SJCRH30 (cell line): ENCODE measurements at regions not wholly inside any gene's neighbourhood (a gene's known extent, or its start where the extent isn't known, plus 50 kb on each side); places are given as distances from the start of the nearest gene placed in this dataset.

Experiments
- DNase-seq, 2 experiments: peaks; one replicate each; pipeline ENCODE4 v3.0.0-alpha.2; 2015 to 2020
- H3K27ac ChIP-seq: fragments of 250-450 bp; sonication (Bioruptor Pico); 2 replicates; pipeline ENCODE4 v1.5.1; 2020; ENCODE audit warnings: mild to moderate bottlenecking, moderate library complexity
- H3K27me3 ChIP-seq: fragments of 250-450 bp; sonication (Bioruptor Pico); 2 replicates; pipeline ENCODE4 v1.5.1; 2020; ENCODE audit warnings: mild to moderate bottlenecking, moderate library complexity
- H3K36me3 ChIP-seq: fragments of 250-450 bp; sonication (Bioruptor Pico); 2 replicates; pipeline ENCODE4 v1.5.1; 2020; ENCODE audit warnings: mild to moderate bottlenecking, moderate library complexity
- H3K4me1 ChIP-seq: fragments of 250-450 bp; sonication (Bioruptor Pico); 2 replicates; pipeline ENCODE4 v1.5.1; 2020; ENCODE audit warnings: mild to moderate bottlenecking, moderate library complexity
- H3K4me3 ChIP-seq: fragments of 250-450 bp; sonication (Bioruptor Pico); 2 replicates; pipeline ENCODE4 v1.5.1; 2020; ENCODE audit warnings: mild to moderate bottlenecking, moderate library complexity
- H3K9me3 ChIP-seq: fragments of 250-450 bp; sonication (Bioruptor Pico); replicated peaks from 2 replicates; pipeline ENCODE4 v1.5.1; 2020; ENCODE audit warnings: mild to moderate bottlenecking, moderate library complexity

DNA sequence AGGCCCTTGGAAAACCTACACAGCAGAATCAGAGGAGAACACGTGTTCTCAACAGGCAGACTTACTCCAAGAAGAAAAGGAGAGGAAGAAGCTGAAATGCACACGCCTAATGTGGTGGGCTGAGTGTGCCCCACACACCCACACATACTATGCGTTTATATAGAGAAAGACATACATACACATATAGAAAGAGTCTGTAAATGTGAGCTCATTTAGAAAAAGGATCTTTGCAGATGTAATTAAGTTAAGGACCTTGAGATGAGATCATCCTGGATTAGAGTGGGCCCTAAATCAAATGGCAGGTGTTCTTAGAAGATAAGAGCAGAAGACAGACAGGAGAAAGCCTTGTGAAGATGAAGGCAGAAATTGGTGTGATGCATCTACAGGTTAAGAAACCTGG is 87.2 kb upstream of the KLF3 start:
- 0 out of 2 replicates have a peak, but pooled peaks cover 2% of the 10 kb centered on the region for H3K9me3 ChIP-seq
- no peaks in the 10 kb centered on the region for H3K27me3 ChIP-seq
- no peaks in the 10 kb centered on the region for H3K36me3 ChIP-seq
- DNase-seq = no peak
- H3K4me1 ChIP-seq = peaks cover 29% of the 10 kb centered on the region
- no peak overlapping the region for H3K4me3 ChIP-seq
- H3K27ac ChIP-seq = no peak overlapping the region

DNA sequence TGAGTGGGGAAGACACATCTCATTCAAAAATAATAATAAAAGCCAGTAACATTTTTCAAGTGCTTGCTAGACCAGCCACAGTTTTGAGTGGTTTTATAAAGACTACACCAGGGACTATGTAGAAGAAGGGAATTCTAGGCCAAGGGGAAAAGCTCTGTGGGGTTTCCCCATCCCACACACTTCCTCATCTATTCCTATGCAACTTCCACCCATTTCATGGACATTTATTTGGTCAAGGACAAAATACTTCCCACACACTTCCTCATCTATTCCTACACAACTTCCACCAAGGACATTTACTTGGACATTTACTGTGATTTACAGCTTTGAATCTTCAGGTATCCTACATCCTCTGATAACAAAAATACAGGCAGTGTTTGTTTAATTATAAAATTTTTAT is 86.5 kb upstream of the KLF3 start:
- H3K4me3 ChIP-seq = no peak overlapping the region
- H3K4me1 ChIP-seq = peaks cover 36% of the 10 kb centered on the region
- H3K36me3 ChIP-seq = no peaks in the 10 kb centered on the region
- H3K27ac ChIP-seq = no peak overlapping the region
- 0 out of 2 replicates have a peak, but pooled peaks cover 2% of the 10 kb centered on the region for H3K9me3 ChIP-seq
- no peak for DNase-seq
- H3K27me3 ChIP-seq = no peaks in the 10 kb centered on the region

DNA sequence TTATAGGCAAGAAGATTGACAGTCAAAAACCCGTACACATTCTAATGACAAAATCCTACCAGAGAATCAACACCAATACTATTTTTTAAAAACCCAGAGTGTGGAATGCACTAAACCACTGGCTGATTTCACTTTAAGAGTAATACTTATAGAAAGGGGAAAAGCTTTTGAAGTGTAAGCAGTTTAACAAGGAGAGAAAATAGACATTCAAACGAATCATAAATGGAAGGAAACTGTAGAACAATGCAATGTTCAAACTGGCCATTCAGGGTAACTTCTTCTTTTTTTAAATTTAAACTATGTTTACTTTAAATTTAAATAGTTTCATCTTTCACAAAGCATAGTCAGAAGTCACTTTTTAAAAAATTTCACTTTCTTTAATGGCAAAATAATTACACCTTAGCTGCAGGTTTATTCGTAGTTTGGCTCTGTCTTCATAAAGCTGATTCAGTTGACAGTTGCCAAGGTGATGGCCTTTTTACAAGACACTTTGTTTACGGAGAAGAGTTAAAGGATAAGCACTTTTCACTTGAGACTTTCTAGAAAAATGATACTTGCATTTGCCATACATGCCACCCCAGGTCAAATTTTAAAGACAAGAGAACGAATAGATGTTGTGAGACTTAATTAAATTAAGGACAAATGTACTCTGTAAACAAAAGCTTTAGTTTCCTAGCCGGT is 82.4 kb upstream of the KLF3 start:
- Histone ChIP-seq H3K4me3 (no peak overlapping the region), H3K4me1 (peaks cover 30% of the 10 kb centered on the region), H3K27ac (no peak overlapping the region), H3K9me3 (peaks cover 9% of the 10 kb centered on the region; the same call in 1 of the 2 replicates), H3K27me3 (no peaks in the 10 kb centered on the region), H3K36me3 (no peaks in the 10 kb centered on the region)
- no peak for DNase-seq

DNA sequence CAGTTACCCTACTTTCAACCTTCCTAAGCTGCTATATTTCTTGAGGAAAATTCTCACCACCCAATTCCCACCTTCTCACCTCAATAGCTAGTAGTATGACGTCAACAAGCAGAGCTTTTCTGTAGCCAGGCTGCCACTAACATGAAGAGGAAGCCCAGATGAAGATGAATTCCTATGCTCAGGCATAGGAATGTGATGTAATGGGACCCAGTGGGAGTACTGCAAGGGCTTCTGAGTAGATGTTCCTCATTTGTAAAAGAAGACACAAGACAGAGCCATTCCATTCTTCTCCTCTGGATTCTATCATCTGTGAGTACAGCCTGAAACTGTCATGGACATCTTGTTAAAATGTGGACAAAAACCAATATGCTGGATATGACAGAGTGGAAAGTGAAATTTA is 81.6 kb upstream of the KLF3 start:
- peaks cover 26% of the 10 kb centered on the region for H3K4me1 ChIP-seq
- H3K27me3 ChIP-seq = no peaks in the 10 kb centered on the region
- H3K4me3 ChIP-seq = no peak overlapping the region
- H3K9me3 ChIP-seq = peaks cover 9% of the 10 kb centered on the region; the same call in 1 of the 2 replicates
- peak in 1 of 2 experiments; percentile 23 for DNase-seq
- no peaks in the 10 kb centered on the region for H3K36me3 ChIP-seq
- H3K27ac ChIP-seq = no peak overlapping the region

DNA sequence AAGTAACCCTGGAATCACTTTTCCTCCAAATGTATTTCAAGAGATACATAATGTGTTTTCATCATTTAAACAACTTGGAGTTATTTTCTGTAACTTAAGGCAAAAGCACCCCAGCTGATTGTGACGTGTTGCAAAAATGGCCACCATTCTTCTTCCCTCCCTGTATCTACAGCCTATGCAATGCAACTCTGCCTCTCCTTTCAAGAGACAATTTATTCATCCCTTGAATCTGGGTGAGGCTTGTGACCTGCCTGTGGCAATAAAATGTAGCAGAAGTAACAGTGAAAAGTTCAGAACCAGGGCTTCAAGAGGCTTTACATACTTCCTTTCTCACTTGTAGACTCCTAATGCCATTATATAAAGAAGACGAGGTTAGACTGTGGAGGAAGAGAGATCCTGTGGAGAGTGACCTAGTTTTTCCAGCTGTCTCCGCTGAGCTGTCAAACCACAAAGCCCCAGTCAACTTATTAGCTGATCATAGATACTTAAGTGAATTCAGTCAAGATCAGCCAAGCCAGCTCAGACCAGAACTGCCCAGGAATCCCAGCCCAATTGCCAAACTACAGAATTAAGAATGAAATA is 81.0 kb upstream of the KLF3 start:
- Histone ChIP-seq H3K9me3 (peaks cover 9% of the 10 kb centered on the region; the same call in 1 of the 2 replicates), H3K27ac (peak overlapping the region; percentile 41), H3K36me3 (no peaks in the 10 kb centered on the region), H3K27me3 (no peaks in the 10 kb centered on the region), H3K4me1 (peaks cover 26% of the 10 kb centered on the region), H3K4me3 (no peak overlapping the region)
- peak; percentile 63 to 83 for DNase-seq

DNA sequence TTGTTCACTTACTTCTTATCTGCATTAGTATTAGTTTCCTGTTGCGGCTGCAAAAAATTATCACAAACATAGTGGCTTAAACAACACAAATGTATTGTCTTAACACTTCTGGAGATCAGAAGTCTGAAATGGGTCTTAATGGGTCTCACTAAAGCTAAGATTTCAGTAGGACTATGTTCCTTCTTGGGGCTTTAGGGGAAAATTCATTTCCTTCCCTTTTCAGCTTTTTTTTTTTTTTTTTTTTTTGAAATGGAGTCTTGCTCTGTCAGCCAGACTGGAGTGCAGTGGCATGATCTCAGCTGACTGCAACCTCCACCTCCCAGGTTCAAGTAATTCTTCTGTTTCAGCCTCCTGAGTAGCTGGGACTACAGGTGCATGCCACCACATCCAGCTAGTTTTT is 78.1 kb upstream of the KLF3 start:
- peaks cover 36% of the 10 kb centered on the region for H3K4me1 ChIP-seq
- H3K27ac ChIP-seq = no peak overlapping the region
- no peak for DNase-seq
- H3K9me3 ChIP-seq = peaks cover 9% of the 10 kb centered on the region; the same call in 1 of the 2 replicates
- no peak overlapping the region for H3K4me3 ChIP-seq
- H3K36me3 ChIP-seq = no peaks in the 10 kb centered on the region
- H3K27me3 ChIP-seq = no peaks in the 10 kb centered on the region

DNA sequence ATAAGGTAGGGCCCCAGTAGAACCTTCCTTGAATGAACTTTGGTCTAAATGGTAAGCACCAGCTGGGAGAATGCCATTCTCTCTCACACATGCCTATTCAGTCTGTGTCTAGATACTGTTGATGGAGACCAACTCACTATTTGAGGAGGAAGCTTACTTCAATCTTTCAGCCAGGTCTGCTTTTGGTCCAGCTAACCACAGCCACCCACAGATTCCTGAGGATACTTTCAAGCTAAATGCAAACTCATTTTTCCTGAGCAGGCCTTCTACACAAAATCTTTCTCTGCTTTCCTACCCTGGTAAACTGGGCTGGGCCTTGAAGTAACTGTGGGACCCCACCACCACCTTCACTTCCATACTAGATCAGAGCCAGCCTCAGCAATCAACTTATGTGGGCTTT is 76.9 kb upstream of the KLF3 start:
- peaks cover 9% of the 10 kb centered on the region; the same call in 1 of the 2 replicates for H3K9me3 ChIP-seq
- DNase-seq = no peak
- H3K36me3 ChIP-seq = no peaks in the 10 kb centered on the region
- no peak overlapping the region for H3K27ac ChIP-seq
- no peak overlapping the region for H3K4me3 ChIP-seq
- no peaks in the 10 kb centered on the region for H3K27me3 ChIP-seq
- peaks cover 26% of the 10 kb centered on the region for H3K4me1 ChIP-seq

DNA sequence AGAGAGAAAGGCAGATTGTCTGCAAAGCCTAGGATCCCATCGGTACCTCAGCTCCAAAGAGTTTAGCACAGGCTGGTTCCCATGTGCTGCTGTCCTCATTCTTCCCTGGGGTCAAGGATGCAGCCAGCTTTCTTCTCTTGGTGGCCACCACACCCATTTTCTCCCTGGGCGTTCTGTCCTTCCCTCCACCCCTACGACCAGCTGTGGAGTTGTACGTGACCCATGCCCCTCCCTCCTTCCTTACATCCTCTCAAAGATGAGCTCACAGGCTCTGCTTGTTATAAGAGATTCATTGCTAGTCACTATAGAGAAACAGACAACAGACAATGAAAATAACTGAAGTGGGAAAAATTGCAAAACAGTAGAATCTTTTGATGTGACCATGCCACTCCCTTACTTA is 74.0 kb upstream of the KLF3 start:
- Histone ChIP-seq H3K4me1 (peaks cover 18% of the 10 kb centered on the region), H3K27me3 (no peaks in the 10 kb centered on the region), H3K4me3 (no peak overlapping the region), H3K9me3 (no peaks in the 10 kb centered on the region), H3K27ac (no peak overlapping the region; the same call in 1 of the 2 replicates), H3K36me3 (no peaks in the 10 kb centered on the region)
- peak; percentile 59 to 60 for DNase-seq

DNA sequence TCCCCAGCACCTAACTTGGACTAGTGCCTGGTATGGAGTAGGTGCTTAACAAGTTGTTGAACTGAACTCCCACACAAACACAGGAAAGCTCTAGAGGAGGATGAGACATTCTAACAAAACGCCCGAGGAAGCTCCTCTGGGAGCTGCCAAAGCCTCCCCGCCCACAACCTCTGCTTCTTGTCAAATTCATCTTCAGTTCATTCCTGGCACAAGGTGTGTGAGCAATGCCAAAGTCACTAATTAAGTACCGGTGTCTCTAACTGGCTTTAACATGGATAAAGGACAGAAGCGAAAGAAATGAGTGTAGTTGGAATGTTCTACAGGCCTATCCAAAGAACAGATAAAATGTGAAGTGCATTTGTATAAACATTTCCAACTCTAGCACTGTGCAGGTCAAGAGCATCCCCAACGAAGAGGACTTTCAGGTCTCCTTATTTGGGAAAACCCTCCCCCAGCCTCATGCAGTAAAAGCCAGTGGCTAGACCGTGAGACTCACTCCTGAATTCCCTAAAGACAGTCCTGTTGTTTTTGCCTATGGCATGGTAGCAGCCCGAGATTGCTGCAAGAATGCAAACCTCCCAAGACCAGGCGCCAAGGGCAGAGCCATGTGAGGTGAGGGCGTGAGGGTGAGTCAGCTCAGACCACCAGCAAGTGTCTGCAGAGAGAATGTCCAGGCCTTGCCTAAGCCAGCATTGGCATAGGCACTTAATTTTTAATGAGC is 72.2 kb upstream of the KLF3 start:
- H3K4me1 ChIP-seq = peaks cover 18% of the 10 kb centered on the region
- no peaks in the 10 kb centered on the region for H3K9me3 ChIP-seq
- H3K4me3 ChIP-seq = no peak overlapping the region
- H3K36me3 ChIP-seq = no peaks in the 10 kb centered on the region
- H3K27me3 ChIP-seq = no peaks in the 10 kb centered on the region
- no peak overlapping the region for H3K27ac ChIP-seq
- DNase-seq = no peak

DNA sequence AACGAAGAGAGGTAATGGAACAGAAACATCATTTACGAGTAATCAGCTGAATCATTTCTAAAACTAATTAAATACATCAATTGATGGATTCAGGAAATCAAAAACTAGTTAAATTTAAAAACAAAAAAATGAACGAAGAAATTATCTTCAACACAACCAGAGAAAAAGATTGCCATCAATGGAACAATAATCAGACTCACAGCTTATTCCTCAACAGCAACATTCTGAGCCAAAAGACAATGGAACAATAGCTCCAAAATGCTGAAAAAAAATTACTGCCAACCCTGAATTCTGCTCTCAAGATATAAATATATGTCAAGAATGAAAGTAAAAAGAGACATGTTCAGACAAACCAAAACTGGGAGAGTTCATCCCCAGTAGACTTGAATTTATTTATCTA is 65.5 kb upstream of the KLF3 start:
- H3K27me3 ChIP-seq = no peaks in the 10 kb centered on the region
- H3K9me3 ChIP-seq = no peaks in the 10 kb centered on the region
- H3K4me1 ChIP-seq = peaks cover 12% of the 10 kb centered on the region
- no peaks in the 10 kb centered on the region for H3K36me3 ChIP-seq
- H3K4me3 ChIP-seq = no peak overlapping the region
- no peak overlapping the region for H3K27ac ChIP-seq
- no peak for DNase-seq

DNA sequence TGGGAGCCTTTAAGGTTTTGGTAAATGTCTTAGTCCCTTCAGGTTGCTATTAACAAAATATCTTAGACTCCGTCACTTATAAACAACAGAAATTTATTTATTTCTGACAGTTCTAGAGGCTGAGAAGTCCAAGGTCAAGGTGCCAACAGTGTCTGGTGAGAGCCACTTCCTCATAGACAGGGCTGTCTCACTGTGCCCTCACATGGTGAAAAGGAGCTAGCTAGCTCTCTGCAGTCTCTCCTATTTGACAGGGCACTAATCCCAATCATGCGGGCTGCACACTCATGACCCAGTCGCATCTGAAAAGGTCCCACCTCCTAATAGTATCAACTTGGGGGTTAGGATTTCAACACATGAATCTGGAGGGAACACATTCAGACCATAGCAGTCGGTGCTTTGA is 63.4 kb upstream of the KLF3 start:
- Histone ChIP-seq H3K36me3 (no peaks in the 10 kb centered on the region), H3K27me3 (no peaks in the 10 kb centered on the region), H3K9me3 (no peaks in the 10 kb centered on the region), H3K4me1 (peaks cover 12% of the 10 kb centered on the region), H3K4me3 (no peak overlapping the region), H3K27ac (no peak overlapping the region)
- DNase-seq = peak in 1 of 2 experiments; percentile 21

DNA sequence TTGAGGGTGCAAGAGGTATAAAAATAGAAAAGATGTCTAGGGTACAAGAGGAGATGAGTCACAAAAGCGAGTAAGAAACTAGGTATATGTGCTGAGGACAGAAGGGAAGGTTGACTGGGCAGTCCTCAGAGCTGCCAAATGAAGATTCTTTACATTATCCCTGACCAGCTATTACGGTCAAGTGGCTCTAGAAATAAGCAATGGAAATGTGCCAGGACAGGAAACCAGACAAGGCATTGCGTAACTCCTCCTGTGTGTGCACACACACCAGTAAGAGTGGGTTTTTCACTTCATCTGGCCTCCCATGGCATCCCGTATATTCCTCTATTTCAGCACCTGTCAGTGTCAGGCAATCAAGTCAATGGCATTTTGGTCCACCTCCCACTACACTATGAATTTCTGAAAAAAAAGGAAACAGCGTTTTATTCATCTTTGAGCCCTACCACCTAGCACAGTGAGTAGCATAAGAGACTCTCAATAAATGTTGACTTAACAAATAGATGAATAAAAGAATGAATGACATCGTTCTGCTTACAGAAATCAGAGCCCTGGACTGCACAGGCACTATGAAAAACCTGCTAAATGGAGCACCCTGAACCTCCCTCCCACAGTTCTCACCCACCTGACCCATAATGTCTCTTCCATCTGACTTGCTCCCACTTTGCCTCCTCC is 62.6 kb upstream of the KLF3 start:
- no peaks in the 10 kb centered on the region for H3K36me3 ChIP-seq
- H3K4me1 ChIP-seq = peaks cover 12% of the 10 kb centered on the region
- H3K4me3 ChIP-seq = no peak overlapping the region
- no peaks in the 10 kb centered on the region for H3K9me3 ChIP-seq
- DNase-seq = peak; percentile 59 to 84
- H3K27me3 ChIP-seq = no peaks in the 10 kb centered on the region
- H3K27ac ChIP-seq = no peak overlapping the region

DNA sequence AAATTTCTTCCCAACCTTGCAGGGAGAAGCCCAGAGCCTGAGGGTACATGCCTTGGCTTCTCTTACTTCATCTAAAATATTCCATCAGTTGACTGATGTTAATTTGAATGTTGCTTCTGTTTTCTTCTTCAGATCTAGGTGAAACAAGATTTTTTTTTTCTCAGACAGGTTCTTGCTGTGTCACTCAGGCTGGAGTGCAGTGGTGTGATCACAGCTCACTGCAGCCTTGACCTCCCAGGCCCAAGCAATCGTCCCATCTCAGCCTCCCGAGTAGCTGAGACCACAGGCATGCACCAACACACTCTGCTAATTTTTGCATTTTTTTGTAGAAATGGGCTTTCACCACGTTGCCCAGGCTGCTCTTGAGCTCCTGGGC is 62.1 kb upstream of the KLF3 start:
- Histone ChIP-seq H3K4me3 (no peak overlapping the region), H3K27me3 (no peaks in the 10 kb centered on the region), H3K36me3 (no peaks in the 10 kb centered on the region), H3K4me1 (peaks cover 12% of the 10 kb centered on the region), H3K27ac (no peak overlapping the region), H3K9me3 (no peaks in the 10 kb centered on the region)
- DNase-seq = no peak

DNA sequence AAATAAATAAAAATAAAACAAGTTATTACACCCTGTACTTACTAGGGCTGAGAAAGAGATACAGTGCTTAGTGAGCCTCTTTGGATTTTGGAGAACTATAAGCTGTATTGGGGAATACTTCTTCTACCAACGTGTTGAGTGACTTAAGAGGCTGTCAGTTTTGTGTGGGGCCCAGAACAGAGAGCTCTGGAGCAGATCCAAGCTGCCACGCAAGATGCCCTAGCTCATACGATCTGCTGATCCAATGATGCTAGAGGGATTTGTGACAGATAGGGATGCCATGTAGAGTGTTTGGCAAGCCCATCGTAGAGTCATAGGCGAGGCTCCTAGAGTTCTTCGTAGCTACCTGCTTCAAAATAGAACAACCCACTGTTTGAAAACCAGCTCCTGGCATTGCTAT is 60.3 kb upstream of the KLF3 start:
- H3K27me3 ChIP-seq = no peaks in the 10 kb centered on the region
- no peak overlapping the region for H3K27ac ChIP-seq
- H3K4me1 ChIP-seq = peaks cover 12% of the 10 kb centered on the region
- no peaks in the 10 kb centered on the region for H3K36me3 ChIP-seq
- DNase-seq = no peak
- no peak overlapping the region for H3K4me3 ChIP-seq
- no peaks in the 10 kb centered on the region for H3K9me3 ChIP-seq

DNA sequence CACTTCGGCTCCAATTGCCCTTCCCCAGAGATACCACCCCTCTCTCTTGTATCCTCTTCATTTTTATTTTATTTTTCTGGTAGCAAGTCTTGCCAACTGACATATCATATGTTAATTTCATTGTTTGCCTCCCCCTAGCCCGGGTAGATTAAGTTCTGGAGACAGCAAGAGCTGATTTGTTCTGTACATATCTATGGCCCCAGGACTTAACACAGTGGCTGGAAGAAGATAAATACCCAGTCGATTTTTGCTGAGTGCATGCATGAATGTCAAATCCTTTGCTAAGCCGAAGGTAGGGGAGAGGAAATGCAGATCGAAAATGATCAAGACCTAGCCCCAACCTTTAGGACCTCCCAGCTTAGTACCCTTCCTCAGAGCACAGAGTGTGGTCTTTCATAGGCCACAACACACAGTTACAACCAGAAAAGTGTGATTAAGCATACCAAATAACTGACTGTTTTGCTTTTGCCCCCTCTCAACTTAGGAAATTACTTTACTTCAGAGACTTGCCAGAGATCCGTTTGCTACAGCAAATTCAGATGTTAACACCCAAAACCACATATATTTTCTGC is 58.7 kb upstream of the KLF3 start:
- Histone ChIP-seq H3K36me3 (no peaks in the 10 kb centered on the region), H3K27me3 (no peaks in the 10 kb centered on the region), H3K9me3 (no peaks in the 10 kb centered on the region), H3K4me1 (peaks cover 12% of the 10 kb centered on the region), H3K4me3 (no peak overlapping the region), H3K27ac (no peak overlapping the region)
- DNase-seq = no peak
